SW 1271 (cell line): ENCODE measurements at regions not wholly inside any gene's neighbourhood (a gene's known extent, or its start where the extent isn't known, plus 50 kb on each side); places are given as distances from the start of the nearest gene placed in this dataset.

Experiments used
- DNase-seq, 2 experiments: peaks; one replicate each; lab custom pipeline; 2025; lab: John Stamatoyannopoulos, UW

GRCh38 chr17:36661047-36661666 is 59.8 kb downstream of the MRM1 start:
- no peak for DNase-seq

GRCh38 chr17:36661688-36662087 is 60.3 kb downstream of the MRM1 start:
- no peak for DNase-seq

GRCh38 chr17:36665417-36665816 is 64.0 kb downstream of the MRM1 start:
- no peak for DNase-seq

GRCh38 chr17:36667922-36668321 is 66.5 kb downstream of the MRM1 start:
- no peak for DNase-seq

GRCh38 chr17:36668824-36669223 is 67.4 kb downstream of the MRM1 start:
- DNase-seq = no peak

GRCh38 chr17:36671144-36671543 is 69.8 kb downstream of the MRM1 start:
- DNase-seq = no peak

GRCh38 chr17:36672403-36672918 is 71.1 kb downstream of the MRM1 start:
- DNase-seq = no peak

- DNase-seq = no peak
Measured at GRCh38 chr17:36673068-36673467, 71.7 kb downstream of the MRM1 start.

- DNase-seq = no peak
Measured at GRCh38 chr17:36673637-36674277, 72.4 kb downstream of the MRM1 start.

- no peak for DNase-seq
Measured at GRCh38 chr17:36674278-36674650, 72.9 kb downstream of the MRM1 start.

GRCh38 chr17:36675250-36675649 is 73.9 kb downstream of the MRM1 start:
- no peak for DNase-seq

GRCh38 chr17:36675786-36676185 is 74.4 kb downstream of the MRM1 start:
- no peak for DNase-seq

GRCh38 chr17:36679815-36680467 is 78.6 kb downstream of the MRM1 start:
- no peak for DNase-seq

GRCh38 chr17:36680701-36681202 is 79.4 kb downstream of the MRM1 start:
- no peak for DNase-seq

- no peak for DNase-seq
Measured at GRCh38 chr17:36682773-36683172, 81.4 kb downstream of the MRM1 start.

- no peak for DNase-seq
Measured at GRCh38 chr17:36683387-36683786, 82.0 kb downstream of the MRM1 start.

- DNase-seq = no peak
Measured at GRCh38 chr17:36684134-36684533, 82.8 kb downstream of the MRM1 start.

GRCh38 chr17:36686123-36686669 is 84.8 kb downstream of the MRM1 start:
- no peak for DNase-seq

GRCh38 chr17:36687736-36688135 is 86.4 kb downstream of the MRM1 start:
- no peak for DNase-seq

GRCh38 chr17:36689089-36689667 is 87.8 kb downstream of the MRM1 start:
- no peak for DNase-seq

GRCh38 chr17:36690190-36690589 is 88.8 kb downstream of the MRM1 start:
- DNase-seq = no peak

GRCh38 chr17:36691606-36692005 is 90.2 kb downstream of the MRM1 start:
- no peak for DNase-seq
